Limb (tissue), 2 donors: ENCODE measurements at regions not wholly inside any gene's neighbourhood (a gene's known extent, or its start where the extent isn't known, plus 50 kb on each side); places are given as distances from the start of the nearest gene placed in this dataset.
"Not testable (repeated sequence)": the region's sequence is repeated elsewhere in the genome, so short reads cannot be mapped to it uniquely, and the experiment has no call there.

ENCODE experiments used
- DNase-seq, 2 donors: peaks; one replicate each; pipeline ENCODE4 v3.0.0-alpha.2; 2016; ENCODE audit errors: extremely low spot score in 2 of 2

DNA sequence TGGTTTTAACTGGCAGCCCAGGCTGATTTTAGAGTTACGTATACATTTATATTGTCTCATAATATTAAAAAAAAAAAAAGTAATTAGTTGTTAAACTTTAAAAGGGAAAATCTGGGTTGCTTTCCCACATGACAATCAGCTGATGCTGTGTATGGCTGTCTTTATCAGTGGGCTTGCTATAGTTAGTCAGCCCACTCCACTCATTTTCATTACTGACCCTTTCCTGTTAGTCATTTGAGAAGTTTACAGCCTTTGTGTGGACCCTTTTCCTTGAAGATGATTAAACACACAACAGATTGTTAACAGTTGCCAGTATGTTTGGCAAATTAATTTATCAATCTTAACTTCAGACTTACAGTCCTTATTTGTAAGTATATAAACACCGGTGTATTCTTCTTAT, 164.5 kb upstream of the AGR3 start:
- DNase-seq, result no peak

DNA sequence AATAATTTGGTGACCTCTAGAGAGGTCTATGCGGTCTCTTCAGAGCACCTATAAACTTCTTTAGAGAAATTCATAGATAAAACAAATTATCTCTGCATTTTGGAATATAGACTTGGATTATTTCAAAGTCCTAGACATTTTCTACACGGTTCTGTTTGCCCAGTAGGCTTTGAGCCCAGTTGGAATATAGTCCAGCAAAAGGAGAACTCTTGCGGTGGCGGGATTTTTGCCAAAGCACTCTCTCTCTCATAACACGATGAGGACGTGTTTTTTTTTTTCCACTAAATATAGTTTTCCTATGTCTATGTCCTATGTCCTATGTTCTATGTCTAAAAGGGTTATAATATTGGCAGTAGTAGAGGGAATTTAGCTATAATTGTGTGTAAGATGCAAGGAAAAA, 164.9 kb upstream of the AGR3 start:
- DNase-seq, result no peak

DNA sequence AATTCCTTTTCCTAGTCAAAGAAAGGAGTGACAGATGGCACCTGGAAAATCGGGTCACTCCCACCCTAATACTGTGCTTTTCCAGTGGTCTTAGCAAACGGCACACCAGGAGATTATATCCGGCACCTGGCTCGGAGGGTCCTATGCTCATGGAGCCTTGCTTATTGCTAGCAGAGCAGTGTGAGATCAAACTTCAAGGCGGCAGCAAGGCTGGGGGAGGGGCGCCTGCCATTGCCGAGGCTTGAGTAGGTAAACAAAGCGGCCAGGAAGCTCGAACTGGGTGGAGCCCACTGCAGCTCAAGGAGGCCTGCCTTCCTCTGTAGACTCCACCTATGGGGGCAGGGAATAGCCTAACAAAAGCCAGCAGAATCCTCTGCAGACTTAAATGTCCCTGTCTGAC, 171.4 kb upstream of the AGR3 start:
- DNase-seq, result not testable (repeated sequence)

DNA sequence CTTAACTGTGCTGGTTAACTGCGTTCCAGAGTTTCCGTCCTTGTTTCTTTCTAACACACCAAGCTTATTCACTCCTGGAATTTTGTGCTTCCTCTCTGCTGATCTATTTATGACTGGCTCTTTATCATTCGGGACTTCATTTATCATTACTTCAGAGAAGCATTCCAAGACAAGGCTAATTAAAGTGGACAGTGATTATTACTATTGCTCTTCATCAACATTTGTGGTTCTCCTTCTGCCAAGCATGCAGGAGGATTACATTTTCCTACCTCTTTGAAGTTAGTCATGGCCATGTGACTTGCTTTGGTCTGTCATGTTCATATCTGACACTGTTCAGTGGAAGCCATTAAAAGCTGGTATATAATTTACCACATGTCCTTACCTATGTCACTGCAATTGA, 172.4 kb upstream of the AGR3 start:
- DNase-seq, result no peak

DNA sequence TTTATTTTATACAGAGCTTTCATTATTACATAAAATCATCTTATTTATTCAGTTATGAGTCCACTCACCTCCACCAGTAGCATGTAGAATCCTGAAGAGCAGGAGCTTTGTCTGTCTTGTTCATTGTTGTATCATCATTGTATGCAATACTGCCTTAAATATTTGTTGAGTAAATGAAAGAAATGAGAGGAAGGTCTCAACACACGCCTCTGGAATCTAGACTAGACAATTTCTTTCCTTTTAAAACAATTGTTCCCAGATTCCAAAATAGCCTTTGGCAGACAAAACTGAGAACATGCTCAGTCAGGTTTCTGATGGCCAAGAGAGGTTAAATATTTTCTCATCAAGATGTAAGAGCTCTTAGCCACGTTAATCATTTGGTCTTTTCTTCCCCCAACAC, 173.1 kb upstream of the AGR3 start:
- no peak for DNase-seq

DNA sequence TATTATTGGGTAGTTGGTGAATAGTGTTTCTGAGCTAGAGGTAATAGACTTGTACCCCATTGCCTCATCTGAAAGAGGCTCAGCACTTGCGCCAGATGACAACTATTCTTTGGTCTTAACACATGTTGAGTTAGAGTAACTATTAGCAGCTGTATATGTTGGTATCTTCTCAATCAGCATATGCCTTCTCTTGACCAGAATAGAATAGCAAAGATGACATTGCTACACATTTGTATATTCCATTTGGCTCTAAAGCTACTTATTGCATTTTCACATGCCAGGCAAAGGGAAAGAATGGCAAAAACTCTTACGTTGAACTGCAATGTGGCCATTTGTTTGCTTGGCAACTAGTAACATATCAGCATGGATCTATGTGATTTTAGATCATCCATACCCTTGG, 173.8 kb upstream of the AGR3 start:
- DNase-seq, result no peak

DNA sequence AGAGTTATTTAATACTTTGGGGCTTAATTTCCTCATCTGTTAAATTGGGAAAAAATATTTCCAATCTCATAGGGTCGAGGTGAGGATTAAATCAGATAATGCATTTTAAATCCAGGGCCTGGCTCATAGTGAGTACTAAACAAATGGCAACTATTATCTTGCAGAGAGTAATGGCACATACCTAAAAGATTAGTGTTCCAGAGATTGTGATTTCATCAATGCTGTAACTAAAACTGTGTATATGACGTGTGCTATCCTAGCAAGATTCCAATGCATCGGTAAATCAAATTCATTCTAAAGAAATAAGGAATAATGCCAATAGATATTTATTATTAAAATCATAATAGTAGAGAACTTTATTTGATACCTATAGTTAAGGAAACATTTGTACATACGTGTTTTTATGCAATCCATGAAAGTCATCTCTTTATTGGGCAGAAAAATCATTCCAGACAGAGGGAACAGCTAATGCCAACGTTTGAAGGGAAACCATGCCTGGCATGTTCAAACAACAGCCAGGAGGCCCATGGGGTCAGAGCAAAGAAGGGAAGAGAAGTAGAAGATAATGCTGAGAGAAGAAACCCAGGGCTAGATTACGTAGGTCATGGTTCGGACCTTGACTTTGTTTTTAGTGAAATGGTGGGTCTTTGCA, 174.8 kb upstream of the AGR3 start:
- DNase-seq, result no peak

DNA sequence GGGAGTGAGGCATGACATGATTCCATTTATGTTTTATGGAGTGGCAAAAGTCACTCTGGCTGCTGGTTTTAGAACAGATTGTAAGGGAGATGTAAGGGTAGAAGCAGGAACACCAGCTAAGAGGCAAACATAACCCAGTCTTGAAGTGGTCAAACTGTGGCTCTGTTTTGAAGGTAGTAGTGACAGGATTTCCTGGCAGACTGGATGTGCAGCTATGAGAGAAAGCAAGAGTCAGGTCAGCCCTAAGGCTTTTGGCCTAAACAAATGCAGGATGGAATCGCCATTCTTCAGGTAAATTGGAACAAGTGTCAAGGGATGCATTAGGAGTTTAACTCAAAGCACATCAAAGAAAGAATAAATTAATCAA, 175.3 kb upstream of the AGR3 start:
- DNase-seq, result no peak

DNA sequence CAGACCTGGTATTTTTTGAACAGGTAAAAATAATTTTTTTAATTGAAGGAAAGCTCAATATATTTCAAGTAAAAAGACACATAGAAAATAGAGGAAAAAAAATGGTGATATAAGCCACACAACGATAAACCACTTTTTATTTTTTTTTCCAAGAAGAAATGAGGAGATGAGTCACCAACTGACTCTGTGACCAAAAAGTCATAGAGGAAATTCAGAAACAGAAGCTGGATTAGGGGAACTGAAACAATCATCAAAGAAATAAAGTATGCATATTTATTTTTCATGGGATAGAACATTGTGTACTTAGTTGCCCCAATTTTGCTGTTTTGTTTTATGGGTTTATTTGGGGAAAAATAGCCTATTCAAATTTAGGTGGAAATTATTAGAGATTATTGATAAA, 176.8 kb upstream of the AGR3 start:
- no peak for DNase-seq

DNA sequence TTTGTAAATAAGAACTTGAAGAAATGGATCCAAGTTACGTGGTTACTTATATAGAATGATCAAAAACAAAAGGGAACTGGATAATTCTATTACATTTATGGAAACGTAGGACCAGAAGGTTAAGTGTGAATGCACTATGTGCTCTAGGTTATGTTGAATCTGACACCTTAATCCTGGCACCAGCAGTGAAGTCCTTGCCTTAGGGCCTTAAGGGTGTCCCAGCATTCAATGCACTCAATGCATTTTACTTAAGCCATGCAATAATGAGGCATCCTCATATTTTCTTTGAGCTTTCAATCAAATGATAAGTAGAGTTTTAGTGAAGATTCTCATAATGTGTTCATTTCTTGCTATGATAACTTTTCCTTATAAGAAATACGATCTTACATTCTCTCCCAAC, 178.3 kb upstream of the AGR3 start:
- DNase-seq, result no peak

DNA sequence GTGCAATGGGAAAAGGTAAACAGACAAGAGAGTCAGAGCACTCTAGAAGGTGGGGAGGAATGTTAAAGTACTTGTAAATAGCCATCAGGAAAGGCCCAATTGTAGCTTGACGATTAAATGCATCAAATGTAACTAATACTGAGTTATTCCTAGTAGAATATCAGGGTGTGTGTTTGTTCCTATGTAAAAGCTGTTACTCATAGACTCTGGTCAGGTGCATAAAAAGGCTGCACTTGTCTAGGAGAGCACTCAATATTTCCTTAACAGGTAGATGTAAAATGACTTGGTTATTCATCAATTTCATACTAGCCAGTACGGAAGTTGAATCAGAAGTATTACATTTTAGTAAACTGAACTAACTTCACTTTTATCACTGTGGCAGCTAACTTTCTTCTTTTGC, 179.7 kb upstream of the AGR3 start:
- no peak for DNase-seq

DNA sequence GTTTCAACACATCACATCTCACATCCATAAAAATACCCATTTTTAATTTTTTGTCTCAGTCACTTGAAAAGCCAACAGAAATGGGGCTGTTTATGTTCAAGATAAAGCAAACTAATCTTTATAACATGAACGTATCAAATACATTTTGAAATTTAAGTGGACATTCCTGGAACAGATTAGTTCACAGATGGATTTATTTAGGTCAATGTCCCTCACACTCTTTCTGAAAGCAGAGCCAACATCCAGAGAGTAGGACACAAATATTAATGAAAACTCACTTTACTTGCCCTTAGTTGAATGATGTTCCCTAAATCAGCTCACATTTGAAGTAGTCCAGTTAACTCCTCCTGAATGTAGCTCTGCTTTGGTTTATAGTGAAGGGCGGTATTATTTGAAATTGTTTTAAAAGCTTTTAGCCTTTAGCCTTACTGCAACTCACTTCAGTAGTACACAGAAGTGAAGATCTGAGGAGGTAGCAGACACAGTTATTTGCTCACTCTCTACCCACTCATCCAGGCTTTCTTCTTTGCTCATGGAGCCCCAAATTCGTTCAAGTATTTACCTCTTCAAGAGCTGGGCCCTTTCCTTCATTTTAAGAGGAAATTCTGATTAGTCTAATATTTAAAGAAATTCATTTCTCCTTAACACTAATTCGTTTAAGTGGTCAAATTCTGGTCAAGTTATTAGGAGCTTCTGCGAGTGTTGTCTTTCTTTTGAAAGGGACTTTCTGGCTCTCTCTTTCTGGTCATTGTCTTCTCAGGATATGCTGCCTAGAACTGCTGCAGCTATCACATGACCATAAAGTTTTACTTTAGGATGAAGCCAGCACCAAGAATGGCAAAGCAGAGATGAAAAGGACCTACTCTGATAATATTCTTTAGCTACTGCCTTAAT, 180.6 kb upstream of the AGR3 start:
- DNase-seq, result no peak

DNA sequence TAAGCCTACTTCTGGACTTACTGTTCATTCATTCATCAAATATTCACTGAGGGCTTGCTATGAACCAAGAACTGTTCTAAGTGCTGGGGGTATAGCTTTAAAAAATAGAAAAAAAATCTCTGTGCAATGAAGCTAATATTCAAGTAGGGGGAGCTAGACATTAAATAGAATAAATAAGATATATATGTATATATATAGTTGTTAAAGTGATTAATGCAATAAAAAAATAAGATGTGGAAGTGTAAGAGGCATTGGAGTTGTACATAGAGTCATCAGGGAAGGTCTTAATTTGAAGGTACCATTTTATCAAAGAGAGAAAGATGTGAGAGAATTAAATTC, 181.2 kb upstream of the AGR3 start:
- DNase-seq, result no peak

DNA sequence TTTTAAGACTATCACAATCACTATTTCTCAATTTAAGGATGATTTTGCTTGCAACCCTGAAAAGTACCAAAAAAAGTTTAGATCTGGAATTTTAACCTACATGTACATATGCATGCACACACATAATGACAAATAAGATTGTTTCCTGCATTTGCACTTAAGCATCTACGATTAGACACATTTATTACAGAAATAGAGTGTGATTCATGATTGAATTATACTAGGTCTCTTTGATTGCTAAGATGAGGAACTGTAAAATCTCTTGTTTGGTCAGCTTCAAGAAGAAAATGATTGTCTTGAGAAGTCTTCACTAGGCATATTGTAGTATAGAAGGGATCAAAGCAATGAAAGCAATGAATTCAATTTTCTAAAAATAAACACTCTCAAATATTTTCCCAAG, 185.9 kb upstream of the AGR3 start:
- DNase-seq, result no peak

DNA sequence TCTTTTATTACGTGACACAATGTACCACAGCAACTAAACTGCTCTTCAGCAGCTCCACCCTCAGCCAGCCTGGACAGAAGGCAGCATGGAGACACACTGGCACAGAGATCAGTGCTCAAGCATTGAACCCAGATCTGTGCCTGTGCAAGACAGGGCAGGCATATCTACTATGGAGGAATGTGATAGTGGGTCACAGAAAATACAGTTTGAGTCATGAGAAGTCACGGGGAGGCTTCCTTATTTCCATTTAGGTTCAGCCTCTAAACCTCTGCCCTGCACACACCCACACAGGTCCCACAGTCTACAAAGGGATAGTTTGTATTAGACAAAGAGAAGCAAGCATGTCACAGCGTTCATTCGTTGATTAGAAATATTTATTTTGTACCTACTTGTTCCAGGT, 187.4 kb upstream of the AGR3 start:
- no peak for DNase-seq

DNA sequence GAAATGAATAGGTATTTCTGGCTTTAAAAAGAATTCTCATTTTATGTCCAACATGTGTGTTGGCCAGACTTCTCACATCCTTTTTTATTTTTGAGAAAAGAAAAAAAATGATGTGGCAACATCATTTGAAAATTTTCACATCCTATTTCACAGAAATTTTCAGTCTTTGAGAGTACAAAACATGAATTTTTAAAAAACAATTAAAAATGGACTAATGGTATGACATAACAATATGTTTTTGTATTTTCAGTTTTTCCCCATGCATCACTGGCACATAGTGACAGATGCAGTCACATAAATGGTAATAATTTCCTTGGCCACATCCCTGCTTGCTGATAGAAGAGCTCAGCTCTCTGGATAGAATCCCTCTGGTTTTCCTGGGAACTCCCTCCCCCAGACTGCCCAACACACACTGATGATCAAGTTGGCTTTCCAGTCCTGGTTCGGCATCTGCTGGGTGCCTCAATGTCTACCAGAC, 188.5 kb upstream of the AGR3 start:
- DNase-seq, result no peak

DNA sequence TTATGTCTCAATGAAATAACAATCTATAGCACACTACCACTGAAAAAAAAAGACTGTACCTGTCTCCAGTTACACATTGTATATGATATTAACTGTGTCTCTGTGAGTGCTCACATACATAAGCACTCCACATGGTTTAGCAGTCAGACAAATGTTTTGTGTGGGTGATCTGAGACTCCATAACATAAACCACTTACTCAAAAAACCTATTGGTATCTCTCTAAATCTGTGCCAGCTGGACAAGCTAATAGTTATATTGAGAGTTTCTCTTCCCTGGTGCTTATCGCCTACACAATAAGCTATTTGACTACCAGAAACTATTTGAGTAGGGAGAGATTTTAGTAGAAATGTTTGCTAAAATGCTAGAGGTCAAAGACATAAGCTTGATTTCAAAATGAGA, 190.1 kb upstream of the AGR3 start:
- DNase-seq, result no peak

DNA sequence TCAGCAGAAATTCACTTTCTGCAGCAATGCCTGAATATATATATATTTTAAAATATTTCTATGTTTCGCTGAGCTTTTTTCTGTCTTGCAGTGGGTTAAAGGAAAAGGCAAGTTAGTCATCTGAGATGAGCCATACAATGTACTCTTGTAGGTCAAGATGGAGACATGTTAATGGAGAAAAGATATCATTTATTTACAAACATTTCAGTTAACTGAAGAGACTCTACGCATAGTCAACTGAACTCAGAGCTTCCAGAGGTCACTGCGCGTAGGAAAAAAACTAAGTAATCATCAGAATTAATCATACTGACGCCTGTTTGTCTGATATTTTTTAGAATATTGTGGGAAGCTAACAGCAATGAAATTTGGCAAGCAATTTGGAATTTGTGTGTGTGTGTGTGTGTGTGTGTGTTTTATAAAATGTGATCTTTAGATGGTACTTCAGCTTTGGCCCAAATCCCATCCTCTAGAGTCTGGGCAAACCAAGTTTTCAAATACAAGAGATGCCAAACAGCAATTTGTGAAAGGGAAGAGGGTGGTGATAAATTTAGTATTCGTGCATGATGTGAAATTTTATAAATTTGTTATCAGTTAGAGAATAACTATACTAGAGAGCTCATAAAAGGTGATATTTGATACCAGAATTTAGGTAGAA, 193.9 kb upstream of the AGR3 start:
- DNase-seq, result no peak

DNA sequence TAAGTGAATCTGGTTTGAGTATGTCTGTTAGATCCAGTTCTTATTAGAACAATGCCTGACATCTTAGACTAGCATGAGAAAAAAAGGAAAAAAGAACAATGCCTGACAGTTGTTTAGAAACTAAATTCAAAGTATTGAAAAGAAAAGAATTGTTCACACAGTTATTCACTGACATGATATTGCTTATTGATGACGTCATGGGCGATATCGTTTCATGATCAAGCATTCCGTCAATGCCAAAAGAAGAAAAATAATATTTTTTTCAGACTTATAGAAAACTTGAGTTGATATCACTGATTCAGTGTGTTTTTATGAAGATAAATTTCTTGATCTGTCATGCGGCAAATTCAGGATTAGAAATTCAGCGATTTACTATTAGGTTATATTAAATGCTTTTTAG, 196.5 kb upstream of the AGR3 start:
- no peak for DNase-seq

DNA sequence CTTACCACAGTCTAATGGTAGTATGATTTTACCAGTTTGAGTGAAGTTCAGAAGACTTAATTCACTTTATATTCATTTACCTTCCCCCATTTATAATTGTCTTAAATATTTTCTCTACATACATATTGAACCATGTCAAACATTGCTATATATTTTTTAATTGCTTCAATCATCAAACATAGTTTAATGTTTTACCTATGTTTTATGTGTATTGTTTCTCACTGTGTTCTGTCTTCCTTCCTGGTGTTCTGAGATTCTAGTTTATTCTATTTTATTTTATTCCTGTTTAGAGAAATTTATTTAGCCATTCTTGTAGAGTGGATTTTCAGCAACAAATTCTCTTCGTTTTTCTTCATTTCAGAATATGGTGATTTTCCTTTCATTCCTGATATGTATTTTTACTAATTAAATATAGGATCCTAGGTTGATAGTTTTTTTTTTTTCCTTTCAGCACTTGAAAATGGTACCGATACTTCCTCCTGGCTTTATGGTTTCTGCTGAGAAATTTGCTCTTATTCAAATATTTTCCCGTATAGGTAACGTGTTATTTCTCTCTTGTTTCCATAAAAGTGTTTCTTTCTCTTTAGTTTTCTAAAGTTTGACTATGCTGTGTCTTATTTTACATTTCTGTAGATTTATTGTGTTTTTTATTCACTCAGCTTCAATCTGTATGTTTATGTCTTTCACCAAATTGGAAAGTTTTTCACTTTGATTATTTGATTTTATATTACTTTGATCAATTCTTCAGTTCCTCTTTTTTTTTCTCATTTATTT, 201.8 kb upstream of the AGR3 start:
- no peak for DNase-seq

DNA sequence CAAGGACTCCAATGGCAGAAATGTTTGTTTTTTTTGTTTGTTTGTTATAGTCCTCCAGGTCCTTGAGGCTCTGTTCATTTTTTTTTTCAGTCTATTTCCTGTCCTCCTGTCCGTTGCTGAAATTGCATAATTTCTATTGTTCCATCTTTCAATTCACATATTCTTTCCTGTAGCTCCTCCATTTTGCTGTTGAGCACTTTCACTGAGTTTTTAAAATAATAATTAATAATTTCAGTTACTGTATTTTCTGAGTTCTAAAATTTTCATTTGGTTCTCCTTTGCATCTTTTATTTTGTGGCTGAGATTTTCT, 202.3 kb upstream of the AGR3 start:
- no peak for DNase-seq

DNA sequence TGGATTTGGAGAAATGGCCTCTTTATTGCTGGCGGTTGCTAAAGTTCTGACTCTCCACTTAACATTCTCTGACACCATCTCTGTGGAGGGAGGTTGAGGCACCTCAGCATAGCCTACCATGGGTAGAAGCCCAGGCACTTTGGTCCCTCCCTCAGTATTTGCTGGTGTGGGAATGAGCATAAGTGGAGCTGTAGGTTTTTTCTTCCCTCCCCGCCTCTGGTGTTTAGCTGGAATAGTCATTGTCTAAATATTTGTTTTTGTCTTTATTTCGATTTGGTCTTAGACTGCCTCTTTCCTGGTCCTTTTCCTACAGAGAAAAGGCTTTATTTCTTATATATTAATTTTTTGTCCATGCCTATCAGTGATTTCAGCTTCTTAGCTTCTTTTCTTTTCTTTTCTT, 203.4 kb upstream of the AGR3 start:
- no peak for DNase-seq
